PC-9 (cell line): ENCODE measurements at regions not wholly inside any gene's neighbourhood (a gene's known extent, or its start where the extent isn't known, plus 50 kb on each side); places are given as distances from the start of the nearest gene placed in this dataset.

Experiments
- BruUV-seq: library from RNA; stranded (reverse); fragments of 400-500 nt; replicated peaks from 2 replicates; lab custom pipeline; 2021; lab: Mats Ljungman, UMichigan
- CTCF ChIA-PET: fragments of 300-600 bp; sonication (Branson Sonifier 250); formaldehyde crosslinking; loops from one replicate; lab custom pipeline; 2022; ENCODE audit warnings: antibody characterized with exemption; lab: Charles Lee
- POLR2A ChIA-PET: fragments of 300-600 bp; sonication (Branson Sonifier 250); formaldehyde crosslinking; loops from one replicate; lab custom pipeline; 2022; ENCODE audit warnings: antibody characterized with exemption; ENCODE audit not compliant: unreplicated experiment; lab: Charles Lee
- DNase-seq, 2 experiments: peaks; one replicate each; pipeline versions ENCODE4 v3.0.0 to v3.0.0-alpha.2; 2015 to 2022; ENCODE audit warnings: mixed read lengths in 1 of 2
- H2AFZ ChIP-seq: fragments of 200-600 bp; sonication (generic); 2 replicates; pipeline ENCODE4 v1.8.1; 2017; ENCODE audit warnings: antibody characterized with exemption
- H3F3A ChIP-seq: fragments of 200-600 bp; sonication (generic); 2 replicates; pipeline ENCODE4 v1.8.1; 2017; ENCODE audit warnings: antibody characterized with exemption, mild to moderate bottlenecking, low read depth; ENCODE audit not compliant: insufficient read depth
- H3K27ac ChIP-seq: fragments of 200-600 bp; sonication (generic); 2 replicates; pipeline ENCODE4 v1.6.1; 2016; ENCODE audit warnings: mixed run types
- H3K27me3 ChIP-seq: fragments of 200-600 bp; sonication (generic); 2 replicates; pipeline ENCODE4 v1.6.1; 2016; ENCODE audit warnings: low read depth, mixed run types; ENCODE audit not compliant: insufficient read depth
- H3K36me3 ChIP-seq: fragments of 200-600 bp; sonication (generic); 2 replicates; pipeline ENCODE4 v1.6.1; 2016; ENCODE audit warnings: low read depth, mixed run types
- H3K4me1 ChIP-seq: fragments of 200-600 bp; sonication (generic); replicated peaks from 2 replicates; pipeline ENCODE4 v1.6.1; 2016; ENCODE audit warnings: mixed run types; ENCODE audit not compliant: insufficient read depth
- H3K4me2 ChIP-seq: fragments of 200-600 bp; sonication (generic); 2 replicates; pipeline ENCODE4 v1.6.1; 2017; ENCODE audit warnings: mixed run types
- H3K4me3 ChIP-seq: fragments of 200-600 bp; sonication (generic); 2 replicates; pipeline ENCODE4 v1.6.1; 2016; ENCODE audit warnings: mixed run types
- H3K79me2 ChIP-seq: fragments of 200-600 bp; sonication (generic); 2 replicates; pipeline ENCODE4 v1.6.1; 2017; ENCODE audit warnings: low read depth, mixed run types
- H3K9me2 ChIP-seq: fragments of 200-600 bp; sonication (generic); 2 replicates; pipeline ENCODE4 v1.8.1; 2017; ENCODE audit warnings: mild to moderate bottlenecking; ENCODE audit not compliant: insufficient read depth
- H3K9me3 ChIP-seq: fragments of 200-600 bp; sonication (generic); 2 replicates; pipeline ENCODE4 v1.8.1; 2016; ENCODE audit warnings: low read depth; ENCODE audit not compliant: insufficient read depth
- H4K20me1 ChIP-seq: fragments of 200-600 bp; sonication (generic); 2 replicates; pipeline ENCODE4 v1.8.1; 2017; ENCODE audit not compliant: insufficient read depth
- EZH2 ChIP-seq: fragments of 200-600 bp; sonication (generic); IDR thresholded peaks from 2 replicates; pipeline ENCODE4 v1.8.0; 2017; ENCODE audit warnings: antibody characterized with exemption, low read depth
- intact Hi-C: fragments of 100-400 bp; cut with micrococcal nuclease; formaldehyde crosslinking; loops from one replicate; pipeline ENCODE4 v1.10.0; 2022; ENCODE audit not compliant: unreplicated experiment
- TF ChIP-seq, protein P1 (sequence below): fragments of 200-600 bp; sonication (generic); conservative IDR thresholded peaks from 2 replicates; pipeline ENCODE4 v1.6.1; 2017; ENCODE audit warnings: mixed run types, antibody characterized with exemption, mild to moderate bottlenecking, moderate library complexity

- ChIA-PET CTCF (no interaction called here), POLR2A (no interaction called here)
- intact Hi-C loops, result no loop called here
- H3K9me3 ChIP-seq, result 0 out of 2 replicates have a peak, but pooled peaks cover 3% of the 10 kb centered on the region
- BruUV-seq, result no TSS peak
- peak in 1 of 2 experiments; percentile 5 for DNase-seq
- H3K9me2 ChIP-seq, result no peaks in the 10 kb centered on the region
- H3K27ac ChIP-seq, result no peak overlapping the region
- H3K4me2 ChIP-seq, result no peak overlapping the region
- H3K27me3 ChIP-seq, result no peaks in the 10 kb centered on the region
- H3K4me3 ChIP-seq, result no peak overlapping the region
- no peaks in the 10 kb centered on the region for H3K36me3 ChIP-seq
- no peaks in the 10 kb centered on the region for H3F3A ChIP-seq
- H3K4me1 ChIP-seq, result no peaks in the 10 kb centered on the region
- TF ChIP-seq EZH2, result no peak
- TF ChIP-seq, protein P1, sequence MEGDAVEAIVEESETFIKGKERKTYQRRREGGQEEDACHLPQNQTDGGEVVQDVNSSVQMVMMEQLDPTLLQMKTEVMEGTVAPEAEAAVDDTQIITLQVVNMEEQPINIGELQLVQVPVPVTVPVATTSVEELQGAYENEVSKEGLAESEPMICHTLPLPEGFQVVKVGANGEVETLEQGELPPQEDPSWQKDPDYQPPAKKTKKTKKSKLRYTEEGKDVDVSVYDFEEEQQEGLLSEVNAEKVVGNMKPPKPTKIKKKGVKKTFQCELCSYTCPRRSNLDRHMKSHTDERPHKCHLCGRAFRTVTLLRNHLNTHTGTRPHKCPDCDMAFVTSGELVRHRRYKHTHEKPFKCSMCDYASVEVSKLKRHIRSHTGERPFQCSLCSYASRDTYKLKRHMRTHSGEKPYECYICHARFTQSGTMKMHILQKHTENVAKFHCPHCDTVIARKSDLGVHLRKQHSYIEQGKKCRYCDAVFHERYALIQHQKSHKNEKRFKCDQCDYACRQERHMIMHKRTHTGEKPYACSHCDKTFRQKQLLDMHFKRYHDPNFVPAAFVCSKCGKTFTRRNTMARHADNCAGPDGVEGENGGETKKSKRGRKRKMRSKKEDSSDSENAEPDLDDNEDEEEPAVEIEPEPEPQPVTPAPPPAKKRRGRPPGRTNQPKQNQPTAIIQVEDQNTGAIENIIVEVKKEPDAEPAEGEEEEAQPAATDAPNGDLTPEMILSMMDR, result no peak
- no peak overlapping the region for H2AFZ ChIP-seq
- no peaks in the 10 kb centered on the region for H3K79me2 ChIP-seq
- no peaks in the 10 kb centered on the region for H4K20me1 ChIP-seq
These were observed 55.3 kb upstream of the NRBF2 start for GRCh38 chr10:63077800-63078199.

- POLR2A ChIA-PET, result no interaction called here
- intact Hi-C loops, result no loop called here
- BruUV-seq, result no TSS peak
These were observed 60.2 kb upstream of the NRBF2 start for GRCh38 chr10:63072951-63073350.

DNA sequence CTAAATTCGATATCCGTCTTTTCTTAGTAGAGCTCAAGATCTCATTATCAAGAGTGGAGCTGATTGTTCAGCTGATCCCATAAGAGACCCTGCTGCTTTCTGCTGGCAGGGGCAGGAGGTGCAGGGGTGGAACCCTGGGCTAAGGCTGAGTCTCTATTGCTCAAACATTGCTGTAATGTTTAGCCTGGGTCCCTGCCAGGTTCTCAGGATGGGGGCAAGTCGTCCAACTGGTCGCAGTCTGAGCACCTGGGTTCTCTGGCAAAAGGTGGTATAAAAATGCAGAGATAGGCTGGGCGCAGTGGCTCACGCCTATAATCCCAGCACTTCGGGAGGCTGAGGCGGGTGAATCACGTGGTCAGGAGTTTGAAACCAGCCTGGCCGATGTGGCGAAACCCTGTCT, 62.0 kb upstream of the NRBF2 start:
- DNase-seq, result no peak
- no TSS peak for BruUV-seq
- Histone ChIP-seq H3K4me2 (no peak overlapping the region), H3K4me1 (no peaks in the 10 kb centered on the region), H3K9me2 (no peaks in the 10 kb centered on the region; the same call in 1 of the 2 replicates), H3K4me3 (no peak overlapping the region), H3K79me2 (no peaks in the 10 kb centered on the region), H3K9me3 (no peaks in the 10 kb centered on the region), H3K36me3 (no peaks in the 10 kb centered on the region), H3K27ac (no peak overlapping the region), H3K27me3 (no peaks in the 10 kb centered on the region), H4K20me1 (no peaks in the 10 kb centered on the region), H3F3A (no peaks in the 10 kb centered on the region), H2AFZ (no peak overlapping the region)
- CTCF ChIA-PET, result interaction anchor here (0.7 kb wide), 1 partner anchor 18 kb away, joined by 4 read pairs; no protein-coding TSS in a partner anchor
- POLR2A ChIA-PET, result no interaction called here
- intact Hi-C loops, result no loop called here
- no peak for TF ChIP-seq EZH2
- TF ChIP-seq, protein P1, result no peak

More at GRCh38 chr10:63072951-63073350, 60.2 kb upstream of the NRBF2 start:
- no peak for TF ChIP-seq EZH2
- TF ChIP-seq, protein P1, result no peak
- Histone ChIP-seq H3K27ac (no peak overlapping the region), H4K20me1 (no peaks in the 10 kb centered on the region), H3K9me2 (no peaks in the 10 kb centered on the region), H3K4me3 (no peak overlapping the region), H3K36me3 (no peaks in the 10 kb centered on the region), H3F3A (no peaks in the 10 kb centered on the region), H3K4me2 (no peak overlapping the region), H2AFZ (no peak overlapping the region), H3K27me3 (no peaks in the 10 kb centered on the region), H3K9me3 (0 out of 2 replicates have a peak, but pooled peaks cover 2% of the 10 kb centered on the region), H3K79me2 (no peaks in the 10 kb centered on the region), H3K4me1 (no peaks in the 10 kb centered on the region)
- CTCF ChIA-PET, result no interaction called here
- no peak for DNase-seq
